Neural cell (in vitro differentiated cells): ENCODE measurements at regions not wholly inside any gene's neighbourhood (a gene's known extent, or its start where the extent isn't known, plus 50 kb on each side); places are given as distances from the start of the nearest gene placed in this dataset.

Experiments used
- H2AFZ ChIP-seq: fragments of 200-600, 300-800 bp; sonication (generic), shearing (Covaris generic); 2 replicates; pipeline ENCODE4 v1.6.0; 2014; ENCODE audit warnings: low read depth, mild to moderate bottlenecking, antibody characterized with exemption, low read length, moderate library complexity
- H3F3A ChIP-seq: fragments of 200-600 bp; shearing (Covaris generic); 2 replicates; pipeline ENCODE4 v1.6.1; 2016; ENCODE audit warnings: mild to moderate bottlenecking, moderate library complexity, mixed read lengths, antibody characterized with exemption, low read length; ENCODE audit not compliant: insufficient read depth, poor library complexity, severe bottlenecking
- H3K27ac ChIP-seq: fragments of 200-600, 300-800 bp; sonication (generic), shearing (Covaris generic); 2 replicates; pipeline ENCODE4 v1.5.1; 2014; ENCODE audit warnings: mild to moderate bottlenecking, low read length, moderate library complexity
- H3K27me3 ChIP-seq: fragments of 300-800, 200-600 bp; sonication (generic), shearing (Covaris generic); 2 replicates; pipeline ENCODE4 v1.6.0; 2014; ENCODE audit warnings: mild to moderate bottlenecking, low read depth, low read length, moderate library complexity; ENCODE audit not compliant: insufficient read depth
- H3K36me3 ChIP-seq: fragments of 300-800, 200-600 bp; sonication (generic), shearing (Covaris generic); 2 replicates; pipeline ENCODE4 v1.5.1; 2014; ENCODE audit warnings: mild to moderate bottlenecking, antibody characterized with exemption, low read length, moderate library complexity; ENCODE audit not compliant: insufficient read depth
- H3K4me2 ChIP-seq: fragments of 300-800, 200-600 bp; sonication (generic), shearing (Covaris generic); 2 replicates; pipeline ENCODE4 v1.6.0; 2014; ENCODE audit warnings: mild to moderate bottlenecking, low read length
- H3K4me3 ChIP-seq: fragments of 300-800, 200-600 bp; sonication (generic), shearing (Covaris generic); 2 replicates; pipeline ENCODE4 v1.5.1; 2014; ENCODE audit warnings: mild to moderate bottlenecking, low read length, moderate library complexity
- H3K79me2 ChIP-seq: fragments of 200-600 bp; shearing (Covaris generic); replicated peaks from 2 replicates; pipeline ENCODE4 v1.6.0; 2014; ENCODE audit warnings: mild to moderate bottlenecking, low read length, moderate library complexity; ENCODE audit not compliant: insufficient read depth
- H3K9ac ChIP-seq: fragments of 300-800, 200-600 bp; sonication (generic), shearing (Covaris generic); 2 replicates; pipeline ENCODE4 v1.6.1; 2016; ENCODE audit warnings: mild to moderate bottlenecking, low read length, mixed read lengths
- H3K9me2 ChIP-seq: fragments of 200-600 bp; shearing (Covaris generic); 2 replicates; pipeline ENCODE4 v1.6.1; 2016; ENCODE audit warnings: mild to moderate bottlenecking, low read length, mixed read lengths; ENCODE audit not compliant: insufficient read depth
- H3K9me3 ChIP-seq: fragments of 200-600, 300-800 bp; sonication (generic), shearing (Covaris generic); 2 replicates; pipeline ENCODE4 v1.6.1; 2016; ENCODE audit warnings: mild to moderate bottlenecking, mixed run types, low read length, moderate library complexity, mixed read lengths
- H4K20me1 ChIP-seq: fragments of 200-600 bp; shearing (Covaris generic); 2 replicates; pipeline ENCODE4 v1.6.1; 2016; ENCODE audit warnings: mild to moderate bottlenecking, mixed run types; ENCODE audit not compliant: insufficient read depth
- EP300 ChIP-seq: fragments of 450-650 bp; conservative IDR thresholded peaks from 2 replicates; pipeline ENCODE4 v1.6.1; 2014; ENCODE audit warnings: antibody characterized with exemption, mild to moderate bottlenecking, moderate library complexity; ENCODE audit not compliant: poor library complexity, severe bottlenecking
- EZH2 ChIP-seq: fragments of 200-600, 300-800 bp; shearing (Covaris generic), sonication (generic); IDR thresholded peaks from 2 replicates; pipeline ENCODE4 v1.6.1; 2014; ENCODE audit warnings: antibody characterized with exemption, low read length, borderline replicate concordance, mild to moderate bottlenecking; ENCODE audit not compliant: insufficient read depth, poor library complexity, severe bottlenecking
- MXI1 ChIP-seq: fragments of 450-650 bp; conservative IDR thresholded peaks from 2 replicates; pipeline ENCODE4 v1.6.1; 2014; ENCODE audit warnings: antibody characterized with exemption, mild to moderate bottlenecking; ENCODE audit not compliant: poor library complexity, severe bottlenecking
- POLR2AphosphoS5 ChIP-seq: IDR thresholded peaks from 2 replicates; pipeline ENCODE4 v1.6.1; 2012
- RAD21 ChIP-seq: fragments of 450-650 bp; conservative IDR thresholded peaks from 2 replicates; pipeline ENCODE4 v1.6.1; 2014; ENCODE audit warnings: antibody characterized with exemption, mild to moderate bottlenecking, moderate library complexity
- SMC3 ChIP-seq: fragments of 450-650 bp; conservative IDR thresholded peaks from 2 replicates; pipeline ENCODE4 v1.6.1; 2014; ENCODE audit warnings: antibody characterized with exemption, mild to moderate bottlenecking, moderate library complexity; ENCODE audit not compliant: poor library complexity
- TAF1 ChIP-seq: IDR thresholded peaks from 2 replicates; pipeline ENCODE4 v1.6.1; 2012; ENCODE audit warnings: low read depth
- TF ChIP-seq, protein P1 (sequence below): IDR thresholded peaks from 2 replicates; pipeline ENCODE4 v1.6.1; 2012; ENCODE audit warnings: borderline replicate concordance
- TF ChIP-seq, protein P2 (sequence below): fragments of 450-650 bp; IDR thresholded peaks from 2 replicates; pipeline ENCODE4 v1.5.1; 2014; ENCODE audit warnings: antibody characterized with exemption, mild to moderate bottlenecking, moderate library complexity; ENCODE audit not compliant: poor library complexity, severe bottlenecking

DNA sequence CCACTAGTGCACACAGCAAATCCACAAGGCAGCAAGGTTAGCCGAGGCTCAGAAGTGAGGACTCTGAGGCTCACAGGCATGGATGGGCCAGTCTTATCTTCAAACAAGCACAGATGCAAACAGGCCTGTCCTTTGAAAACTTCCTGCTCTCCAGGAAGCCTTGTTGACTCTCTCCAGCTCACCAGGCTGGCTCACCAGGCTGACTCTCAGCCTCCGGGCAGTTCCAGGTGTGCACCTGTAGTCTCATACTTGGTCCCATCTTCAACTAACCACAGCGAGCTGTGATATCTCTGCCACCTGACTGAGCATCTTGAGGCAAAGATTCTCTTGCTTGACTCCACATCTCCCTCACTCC is 173.9 kb upstream of the ZMIZ1 start:
- H3K9me3 ChIP-seq: no peaks in the 10 kb centered on the region
- no peaks in the 10 kb centered on the region for H3K36me3 ChIP-seq
- TF ChIP-seq POLR2AphosphoS5: no peak
- no peak for TF ChIP-seq EP300
- no peak for TF ChIP-seq MXI1
- no peak for TF ChIP-seq TAF1
- TF ChIP-seq, protein P1, sequence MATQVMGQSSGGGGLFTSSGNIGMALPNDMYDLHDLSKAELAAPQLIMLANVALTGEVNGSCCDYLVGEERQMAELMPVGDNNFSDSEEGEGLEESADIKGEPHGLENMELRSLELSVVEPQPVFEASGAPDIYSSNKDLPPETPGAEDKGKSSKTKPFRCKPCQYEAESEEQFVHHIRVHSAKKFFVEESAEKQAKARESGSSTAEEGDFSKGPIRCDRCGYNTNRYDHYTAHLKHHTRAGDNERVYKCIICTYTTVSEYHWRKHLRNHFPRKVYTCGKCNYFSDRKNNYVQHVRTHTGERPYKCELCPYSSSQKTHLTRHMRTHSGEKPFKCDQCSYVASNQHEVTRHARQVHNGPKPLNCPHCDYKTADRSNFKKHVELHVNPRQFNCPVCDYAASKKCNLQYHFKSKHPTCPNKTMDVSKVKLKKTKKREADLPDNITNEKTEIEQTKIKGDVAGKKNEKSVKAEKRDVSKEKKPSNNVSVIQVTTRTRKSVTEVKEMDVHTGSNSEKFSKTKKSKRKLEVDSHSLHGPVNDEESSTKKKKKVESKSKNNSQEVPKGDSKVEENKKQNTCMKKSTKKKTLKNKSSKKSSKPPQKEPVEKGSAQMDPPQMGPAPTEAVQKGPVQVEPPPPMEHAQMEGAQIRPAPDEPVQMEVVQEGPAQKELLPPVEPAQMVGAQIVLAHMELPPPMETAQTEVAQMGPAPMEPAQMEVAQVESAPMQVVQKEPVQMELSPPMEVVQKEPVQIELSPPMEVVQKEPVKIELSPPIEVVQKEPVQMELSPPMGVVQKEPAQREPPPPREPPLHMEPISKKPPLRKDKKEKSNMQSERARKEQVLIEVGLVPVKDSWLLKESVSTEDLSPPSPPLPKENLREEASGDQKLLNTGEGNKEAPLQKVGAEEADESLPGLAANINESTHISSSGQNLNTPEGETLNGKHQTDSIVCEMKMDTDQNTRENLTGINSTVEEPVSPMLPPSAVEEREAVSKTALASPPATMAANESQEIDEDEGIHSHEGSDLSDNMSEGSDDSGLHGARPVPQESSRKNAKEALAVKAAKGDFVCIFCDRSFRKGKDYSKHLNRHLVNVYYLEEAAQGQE: no peak
- no peak for TF ChIP-seq EZH2
- no peak for TF ChIP-seq RAD21
- TF ChIP-seq, protein P2, sequence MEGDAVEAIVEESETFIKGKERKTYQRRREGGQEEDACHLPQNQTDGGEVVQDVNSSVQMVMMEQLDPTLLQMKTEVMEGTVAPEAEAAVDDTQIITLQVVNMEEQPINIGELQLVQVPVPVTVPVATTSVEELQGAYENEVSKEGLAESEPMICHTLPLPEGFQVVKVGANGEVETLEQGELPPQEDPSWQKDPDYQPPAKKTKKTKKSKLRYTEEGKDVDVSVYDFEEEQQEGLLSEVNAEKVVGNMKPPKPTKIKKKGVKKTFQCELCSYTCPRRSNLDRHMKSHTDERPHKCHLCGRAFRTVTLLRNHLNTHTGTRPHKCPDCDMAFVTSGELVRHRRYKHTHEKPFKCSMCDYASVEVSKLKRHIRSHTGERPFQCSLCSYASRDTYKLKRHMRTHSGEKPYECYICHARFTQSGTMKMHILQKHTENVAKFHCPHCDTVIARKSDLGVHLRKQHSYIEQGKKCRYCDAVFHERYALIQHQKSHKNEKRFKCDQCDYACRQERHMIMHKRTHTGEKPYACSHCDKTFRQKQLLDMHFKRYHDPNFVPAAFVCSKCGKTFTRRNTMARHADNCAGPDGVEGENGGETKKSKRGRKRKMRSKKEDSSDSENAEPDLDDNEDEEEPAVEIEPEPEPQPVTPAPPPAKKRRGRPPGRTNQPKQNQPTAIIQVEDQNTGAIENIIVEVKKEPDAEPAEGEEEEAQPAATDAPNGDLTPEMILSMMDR: no peak
- TF ChIP-seq SMC3: no peak
- no peak overlapping the region for H3K9ac ChIP-seq
- H3K79me2 ChIP-seq: no peaks in the 10 kb centered on the region
- H3K9me2 ChIP-seq: no peaks in the 10 kb centered on the region
- H3K4me2 ChIP-seq: no peak overlapping the region
- H3K4me3 ChIP-seq: no peak overlapping the region
- H3K27ac ChIP-seq: no peak overlapping the region
- no peaks in the 10 kb centered on the region for H3F3A ChIP-seq
- no peaks in the 10 kb centered on the region for H3K27me3 ChIP-seq
- no peaks in the 10 kb centered on the region for H4K20me1 ChIP-seq
- no peak overlapping the region for H2AFZ ChIP-seq

DNA sequence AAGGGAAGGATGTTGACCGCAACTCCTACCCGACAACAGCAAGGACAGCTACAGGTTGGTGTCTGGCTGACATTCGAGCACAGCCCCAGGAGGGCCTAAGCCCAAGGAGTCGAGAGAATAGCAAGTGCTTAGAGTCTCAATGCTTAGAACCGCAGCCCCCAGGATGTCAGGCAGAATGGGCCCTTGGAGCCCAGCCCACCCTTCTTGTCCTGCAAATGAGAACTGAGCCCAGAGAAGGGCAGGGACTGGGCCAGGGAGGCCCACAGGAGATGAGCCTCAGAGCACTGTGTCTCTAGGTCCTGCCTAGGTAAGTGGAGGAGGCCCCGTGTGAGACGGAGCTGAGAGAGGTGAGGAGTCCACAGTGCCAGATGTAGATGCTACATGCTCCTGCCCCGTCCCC is 173.3 kb upstream of the ZMIZ1 start:
- Histone ChIP-seq H3K36me3 (no peaks in the 10 kb centered on the region), H3K9ac (no peak overlapping the region), H4K20me1 (no peaks in the 10 kb centered on the region), H3K4me3 (no peak overlapping the region), H3K4me2 (no peak overlapping the region), H3K9me2 (no peaks in the 10 kb centered on the region), H3F3A (no peaks in the 10 kb centered on the region), H3K79me2 (no peaks in the 10 kb centered on the region), H3K9me3 (no peaks in the 10 kb centered on the region), H3K27ac (no peak overlapping the region), H3K27me3 (no peaks in the 10 kb centered on the region), H2AFZ (no peak overlapping the region)
- TF ChIP-seq MXI1 (no peak), POLR2AphosphoS5 (no peak), RAD21 (no peak), TAF1 (no peak)
